ENCODE measurements at regions not wholly inside any gene's neighbourhood (a gene's known extent, or its start where the extent isn't known, plus 50 kb on each side); places are given as distances from the start of the nearest gene placed in this dataset.

DNA sequence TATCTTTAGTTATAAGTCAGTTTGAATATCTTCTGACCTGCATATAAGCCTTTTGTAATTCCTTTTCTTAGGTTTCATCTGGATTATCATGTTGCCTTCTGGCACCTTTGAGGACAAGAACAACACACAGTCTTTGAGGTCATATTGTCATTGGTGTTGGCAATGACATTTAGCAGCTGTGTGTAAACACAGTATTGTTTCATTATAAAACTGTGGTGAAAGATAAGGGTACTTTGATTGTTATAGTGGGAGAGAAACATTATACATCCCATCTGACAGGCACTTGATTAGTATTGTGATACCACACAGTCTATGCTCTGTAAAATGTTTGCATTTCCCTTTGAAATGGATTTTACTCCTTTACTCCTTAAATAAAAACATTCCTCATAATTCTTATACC, 313.5 kb downstream of the RPRM start:
- TF ChIP-seq, protein P1, sequence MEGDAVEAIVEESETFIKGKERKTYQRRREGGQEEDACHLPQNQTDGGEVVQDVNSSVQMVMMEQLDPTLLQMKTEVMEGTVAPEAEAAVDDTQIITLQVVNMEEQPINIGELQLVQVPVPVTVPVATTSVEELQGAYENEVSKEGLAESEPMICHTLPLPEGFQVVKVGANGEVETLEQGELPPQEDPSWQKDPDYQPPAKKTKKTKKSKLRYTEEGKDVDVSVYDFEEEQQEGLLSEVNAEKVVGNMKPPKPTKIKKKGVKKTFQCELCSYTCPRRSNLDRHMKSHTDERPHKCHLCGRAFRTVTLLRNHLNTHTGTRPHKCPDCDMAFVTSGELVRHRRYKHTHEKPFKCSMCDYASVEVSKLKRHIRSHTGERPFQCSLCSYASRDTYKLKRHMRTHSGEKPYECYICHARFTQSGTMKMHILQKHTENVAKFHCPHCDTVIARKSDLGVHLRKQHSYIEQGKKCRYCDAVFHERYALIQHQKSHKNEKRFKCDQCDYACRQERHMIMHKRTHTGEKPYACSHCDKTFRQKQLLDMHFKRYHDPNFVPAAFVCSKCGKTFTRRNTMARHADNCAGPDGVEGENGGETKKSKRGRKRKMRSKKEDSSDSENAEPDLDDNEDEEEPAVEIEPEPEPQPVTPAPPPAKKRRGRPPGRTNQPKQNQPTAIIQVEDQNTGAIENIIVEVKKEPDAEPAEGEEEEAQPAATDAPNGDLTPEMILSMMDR (IDR thresholded peaks at IDR 0.05; ENCODE audit: low read depth, low read length, missing input control): no peak
- no peak for TF ChIP-seq FOXA1 (IDR thresholded peaks at IDR 0.05)
- TF ChIP-seq TAF1 (conservative IDR thresholded peaks at IDR 0.05): no peak
- no peak for TF ChIP-seq JUND (IDR thresholded peaks at IDR 0.05)
- TF ChIP-seq, protein P2, sequence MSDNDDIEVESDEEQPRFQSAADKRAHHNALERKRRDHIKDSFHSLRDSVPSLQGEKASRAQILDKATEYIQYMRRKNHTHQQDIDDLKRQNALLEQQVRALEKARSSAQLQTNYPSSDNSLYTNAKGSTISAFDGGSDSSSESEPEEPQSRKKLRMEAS (IDR thresholded peaks at IDR 0.05): no peak
- no peak for TF ChIP-seq GABPA (IDR thresholded peaks at IDR 0.05 in 1 of 2, conservative IDR thresholded peaks at IDR 0.05 in 1 of 2)
- TF ChIP-seq NR2F2 (IDR thresholded peaks at IDR 0.05): no peak
- TF ChIP-seq RAD21 (IDR thresholded peaks at IDR 0.05): no peak
- TF ChIP-seq, protein P3, sequence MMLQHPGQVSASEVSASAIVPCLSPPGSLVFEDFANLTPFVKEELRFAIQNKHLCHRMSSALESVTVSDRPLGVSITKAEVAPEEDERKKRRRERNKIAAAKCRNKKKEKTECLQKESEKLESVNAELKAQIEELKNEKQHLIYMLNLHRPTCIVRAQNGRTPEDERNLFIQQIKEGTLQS (IDR thresholded peaks at IDR 0.05): no peak
- no peak for TF ChIP-seq YY1 (IDR thresholded peaks at IDR 0.05)
- TF ChIP-seq, protein P4, sequence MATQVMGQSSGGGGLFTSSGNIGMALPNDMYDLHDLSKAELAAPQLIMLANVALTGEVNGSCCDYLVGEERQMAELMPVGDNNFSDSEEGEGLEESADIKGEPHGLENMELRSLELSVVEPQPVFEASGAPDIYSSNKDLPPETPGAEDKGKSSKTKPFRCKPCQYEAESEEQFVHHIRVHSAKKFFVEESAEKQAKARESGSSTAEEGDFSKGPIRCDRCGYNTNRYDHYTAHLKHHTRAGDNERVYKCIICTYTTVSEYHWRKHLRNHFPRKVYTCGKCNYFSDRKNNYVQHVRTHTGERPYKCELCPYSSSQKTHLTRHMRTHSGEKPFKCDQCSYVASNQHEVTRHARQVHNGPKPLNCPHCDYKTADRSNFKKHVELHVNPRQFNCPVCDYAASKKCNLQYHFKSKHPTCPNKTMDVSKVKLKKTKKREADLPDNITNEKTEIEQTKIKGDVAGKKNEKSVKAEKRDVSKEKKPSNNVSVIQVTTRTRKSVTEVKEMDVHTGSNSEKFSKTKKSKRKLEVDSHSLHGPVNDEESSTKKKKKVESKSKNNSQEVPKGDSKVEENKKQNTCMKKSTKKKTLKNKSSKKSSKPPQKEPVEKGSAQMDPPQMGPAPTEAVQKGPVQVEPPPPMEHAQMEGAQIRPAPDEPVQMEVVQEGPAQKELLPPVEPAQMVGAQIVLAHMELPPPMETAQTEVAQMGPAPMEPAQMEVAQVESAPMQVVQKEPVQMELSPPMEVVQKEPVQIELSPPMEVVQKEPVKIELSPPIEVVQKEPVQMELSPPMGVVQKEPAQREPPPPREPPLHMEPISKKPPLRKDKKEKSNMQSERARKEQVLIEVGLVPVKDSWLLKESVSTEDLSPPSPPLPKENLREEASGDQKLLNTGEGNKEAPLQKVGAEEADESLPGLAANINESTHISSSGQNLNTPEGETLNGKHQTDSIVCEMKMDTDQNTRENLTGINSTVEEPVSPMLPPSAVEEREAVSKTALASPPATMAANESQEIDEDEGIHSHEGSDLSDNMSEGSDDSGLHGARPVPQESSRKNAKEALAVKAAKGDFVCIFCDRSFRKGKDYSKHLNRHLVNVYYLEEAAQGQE (IDR thresholded peaks at IDR 0.05): no peak
- TF ChIP-seq SP1 (IDR thresholded peaks at IDR 0.05): no peak
- TF ChIP-seq, protein P5, sequence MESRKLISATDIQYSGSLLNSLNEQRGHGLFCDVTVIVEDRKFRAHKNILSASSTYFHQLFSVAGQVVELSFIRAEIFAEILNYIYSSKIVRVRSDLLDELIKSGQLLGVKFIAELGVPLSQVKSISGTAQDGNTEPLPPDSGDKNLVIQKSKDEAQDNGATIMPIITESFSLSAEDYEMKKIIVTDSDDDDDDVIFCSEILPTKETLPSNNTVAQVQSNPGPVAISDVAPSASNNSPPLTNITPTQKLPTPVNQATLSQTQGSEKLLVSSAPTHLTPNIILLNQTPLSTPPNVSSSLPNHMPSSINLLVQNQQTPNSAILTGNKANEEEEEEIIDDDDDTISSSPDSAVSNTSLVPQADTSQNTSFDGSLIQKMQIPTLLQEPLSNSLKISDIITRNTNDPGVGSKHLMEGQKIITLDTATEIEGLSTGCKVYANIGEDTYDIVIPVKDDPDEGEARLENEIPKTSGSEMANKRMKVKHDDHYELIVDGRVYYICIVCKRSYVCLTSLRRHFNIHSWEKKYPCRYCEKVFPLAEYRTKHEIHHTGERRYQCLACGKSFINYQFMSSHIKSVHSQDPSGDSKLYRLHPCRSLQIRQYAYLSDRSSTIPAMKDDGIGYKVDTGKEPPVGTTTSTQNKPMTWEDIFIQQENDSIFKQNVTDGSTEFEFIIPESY (IDR thresholded peaks at IDR 0.05): no peak

Data from liver (tissue), 3 donors.